AG09309 (cell line): ENCODE measurements at regions not wholly inside any gene's neighbourhood (a gene's known extent, or its start where the extent isn't known, plus 50 kb on each side); places are given as distances from the start of the nearest gene placed in this dataset.

ENCODE experiments used
- DNase-seq: peaks from one replicate; pipeline ENCODE4 v3.0.0-alpha.2; 2010; ENCODE audit warnings: low read depth
- H3K4me3 ChIP-seq: 2 replicates; pipeline ENCODE4 v1.5.1; 2011; ENCODE audit warnings: mild to moderate bottlenecking, low read depth, low read length, moderate library complexity; ENCODE audit not compliant: control insufficient read depth
- TF ChIP-seq, protein P1 (sequence below): IDR thresholded peaks from 2 replicates; pipeline ENCODE4 v1.5.1; 2011; ENCODE audit warnings: mild to moderate bottlenecking, low read depth, low read length, inconsistent platforms; ENCODE audit not compliant: insufficient read depth, control insufficient read depth; ENCODE audit errors: missing control alignments

DNA sequence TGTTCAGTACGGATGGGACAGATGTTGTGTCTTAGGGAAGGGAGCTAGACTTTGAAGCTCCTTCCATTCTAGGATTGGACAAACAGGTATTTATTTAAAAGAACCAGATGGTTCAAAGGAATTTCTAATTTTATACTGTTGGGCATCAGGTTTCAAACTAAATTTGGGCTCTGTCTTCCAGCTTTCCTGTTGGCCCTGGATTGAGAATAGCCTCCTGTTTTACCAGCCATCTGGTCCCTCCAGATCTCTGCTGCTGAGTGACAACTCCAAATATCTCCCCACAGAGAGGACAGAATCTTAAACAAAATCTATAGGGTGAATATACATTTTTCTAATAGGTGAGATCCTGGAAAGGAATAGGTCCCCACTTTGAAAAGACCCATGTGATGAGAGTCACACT lies 52.5 kb upstream of the CNIH3 start:
- TF ChIP-seq, protein P1, sequence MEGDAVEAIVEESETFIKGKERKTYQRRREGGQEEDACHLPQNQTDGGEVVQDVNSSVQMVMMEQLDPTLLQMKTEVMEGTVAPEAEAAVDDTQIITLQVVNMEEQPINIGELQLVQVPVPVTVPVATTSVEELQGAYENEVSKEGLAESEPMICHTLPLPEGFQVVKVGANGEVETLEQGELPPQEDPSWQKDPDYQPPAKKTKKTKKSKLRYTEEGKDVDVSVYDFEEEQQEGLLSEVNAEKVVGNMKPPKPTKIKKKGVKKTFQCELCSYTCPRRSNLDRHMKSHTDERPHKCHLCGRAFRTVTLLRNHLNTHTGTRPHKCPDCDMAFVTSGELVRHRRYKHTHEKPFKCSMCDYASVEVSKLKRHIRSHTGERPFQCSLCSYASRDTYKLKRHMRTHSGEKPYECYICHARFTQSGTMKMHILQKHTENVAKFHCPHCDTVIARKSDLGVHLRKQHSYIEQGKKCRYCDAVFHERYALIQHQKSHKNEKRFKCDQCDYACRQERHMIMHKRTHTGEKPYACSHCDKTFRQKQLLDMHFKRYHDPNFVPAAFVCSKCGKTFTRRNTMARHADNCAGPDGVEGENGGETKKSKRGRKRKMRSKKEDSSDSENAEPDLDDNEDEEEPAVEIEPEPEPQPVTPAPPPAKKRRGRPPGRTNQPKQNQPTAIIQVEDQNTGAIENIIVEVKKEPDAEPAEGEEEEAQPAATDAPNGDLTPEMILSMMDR: no peak
- no peak overlapping the region for H3K4me3 ChIP-seq
- DNase-seq: no peak

DNA sequence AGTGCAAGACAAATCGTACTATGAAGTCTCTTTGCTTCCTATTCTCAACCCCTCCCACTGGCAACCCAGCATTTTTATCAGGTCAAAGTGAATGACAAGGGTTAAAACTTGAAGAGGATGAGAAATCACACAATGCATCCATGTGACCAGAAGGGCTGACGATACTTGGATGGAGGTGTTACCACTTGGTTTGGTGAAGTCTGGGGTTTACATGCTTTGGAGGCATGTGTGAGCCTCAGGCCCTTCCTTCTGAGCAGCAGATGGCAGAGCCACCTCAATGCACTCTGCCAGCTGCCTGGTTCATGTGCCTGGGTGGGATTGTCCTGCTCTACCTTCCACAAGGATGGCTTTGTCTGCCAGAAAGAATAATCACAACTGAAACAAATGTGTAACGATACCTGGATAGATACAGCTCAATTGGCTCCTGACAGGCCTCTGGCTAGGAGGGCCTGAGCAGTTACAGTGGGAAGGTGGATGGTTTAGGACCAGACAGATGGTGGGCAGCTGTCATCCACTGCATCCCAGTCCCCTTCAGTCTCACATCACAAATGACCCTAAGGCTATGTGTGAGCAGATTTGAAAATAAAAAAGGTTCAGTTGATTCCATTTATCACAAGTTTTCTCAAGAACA lies 51.5 kb upstream of the CNIH3 start:
- no peak for DNase-seq
- TF ChIP-seq, protein P1: no peak
- no peak overlapping the region for H3K4me3 ChIP-seq

DNA sequence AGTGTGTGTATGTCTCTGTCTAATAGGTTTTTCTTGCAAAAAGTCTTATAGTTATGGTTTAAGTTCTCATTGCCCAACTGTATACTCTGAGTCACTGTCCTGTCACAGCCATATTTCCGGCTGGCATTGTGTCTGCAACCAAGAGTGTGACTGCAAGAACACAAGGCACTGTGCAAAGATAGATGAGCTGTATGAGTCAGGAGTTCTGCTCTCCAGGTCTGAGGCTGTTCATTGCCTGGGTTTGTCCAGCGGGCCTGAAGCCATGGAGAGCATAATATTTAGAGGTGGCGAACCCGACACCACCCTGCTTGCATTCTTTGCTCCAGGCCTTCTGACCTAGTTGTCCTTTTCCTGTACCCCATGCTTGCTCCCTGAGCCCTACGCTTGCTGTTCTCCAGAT lies 50.9 kb upstream of the CNIH3 start:
- H3K4me3 ChIP-seq: no peak overlapping the region
- DNase-seq: peak; percentile 61

DNA sequence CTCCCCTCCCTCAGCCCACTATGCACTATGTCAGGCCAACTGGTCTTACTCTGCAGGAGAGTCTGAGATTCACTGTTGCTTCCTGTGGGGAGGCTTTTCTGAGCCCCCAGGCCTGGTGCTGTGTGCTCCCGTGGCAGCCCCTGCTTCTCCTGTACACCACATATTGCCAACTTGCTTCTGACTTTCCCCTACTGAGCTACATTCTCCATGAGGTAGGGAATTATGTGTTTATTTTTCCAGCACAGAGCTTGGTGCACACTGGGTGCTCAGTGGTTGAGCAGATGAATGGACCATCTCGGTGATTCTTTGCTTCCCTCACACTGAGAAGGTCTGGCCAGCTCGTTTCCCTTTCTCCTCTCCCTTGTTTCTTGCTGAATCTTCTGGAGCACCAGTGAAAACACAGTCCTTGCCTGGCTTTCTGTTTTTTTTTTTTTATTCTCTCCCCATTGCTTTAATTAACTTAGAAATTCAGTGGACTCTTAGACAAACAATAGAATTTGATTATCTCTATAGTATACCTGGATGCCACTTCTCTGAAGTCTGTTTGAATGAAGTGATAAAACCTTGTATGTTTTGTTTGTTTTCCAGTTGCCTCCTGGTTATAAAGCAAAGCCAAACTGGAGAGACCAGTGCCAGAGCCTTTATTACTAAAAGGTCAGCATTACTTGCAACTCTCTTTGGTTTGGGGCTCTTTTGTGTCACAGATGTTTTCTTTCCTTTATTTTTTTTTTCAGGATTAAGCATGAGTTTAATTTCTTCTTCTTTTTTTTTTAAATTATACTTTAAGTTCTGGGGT lies 50.3 kb upstream of the CNIH3 start:
- no peak for DNase-seq
- no peak overlapping the region for H3K4me3 ChIP-seq
- TF ChIP-seq, protein P1: no peak

More for the DNA sequence above, 50.9 kb upstream of the CNIH3 start:
- TF ChIP-seq, protein P1: no peak
